GM23338 (cell line): ENCODE measurements at regions not wholly inside any gene's neighbourhood (a gene's known extent, or its start where the extent isn't known, plus 50 kb on each side); places are given as distances from the start of the nearest gene placed in this dataset.

Experiments
- ATAC-seq: fragments of 200-7000 bp; cut with Tn5 transposase; 3 replicates; pipeline ENCODE4 v1.9.1; 2020
- DNase-seq: peaks from one replicate; pipeline ENCODE4 v3.0.0-alpha.2; 2015; ENCODE audit warnings: low spot score
- H2AFZ ChIP-seq: fragments of 200-600 bp; sonication (generic); 2 replicates; pipeline ENCODE4 v1.8.0; 2016; ENCODE audit warnings: antibody characterized with exemption, mild to moderate bottlenecking, moderate library complexity
- H3F3A ChIP-seq: fragments of 200-600 bp; sonication (generic); replicated peaks from 2 replicates; pipeline ENCODE4 v1.8.0; 2017; ENCODE audit warnings: antibody characterized with exemption, mixed run types, low read depth
- H3K27ac ChIP-seq: fragments of 200-600 bp; sonication (generic); 2 replicates; pipeline ENCODE4 v1.6.1; 2016; ENCODE audit warnings: low read depth
- H3K27me3 ChIP-seq: fragments of 200-600 bp; sonication (generic); 2 replicates; pipeline ENCODE4 v1.8.0; 2016; ENCODE audit warnings: mild to moderate bottlenecking, mixed run types, moderate library complexity; ENCODE audit not compliant: insufficient read depth
- H3K36me3 ChIP-seq: fragments of 200-600 bp; sonication (generic); 2 replicates; pipeline ENCODE4 v1.8.0; 2016; ENCODE audit warnings: mild to moderate bottlenecking; ENCODE audit not compliant: insufficient read depth
- H3K4me1 ChIP-seq: fragments of 200-600 bp; sonication (generic); 2 replicates; pipeline ENCODE4 v1.8.0; 2016; ENCODE audit warnings: mild to moderate bottlenecking, moderate library complexity; ENCODE audit not compliant: insufficient read depth
- H3K4me2 ChIP-seq: fragments of 200-600 bp; sonication (generic); 2 replicates; pipeline ENCODE4 v1.7.1; 2017; ENCODE audit warnings: mixed run types
- H3K4me3 ChIP-seq: fragments of 200-600 bp; sonication (generic); 2 replicates; pipeline ENCODE4 v1.6.1; 2016; ENCODE audit warnings: mixed run types
- H3K79me2 ChIP-seq: fragments of 200-600 bp; sonication (generic); replicated peaks from 2 replicates; pipeline ENCODE4 v1.8.0; 2017; ENCODE audit warnings: mild to moderate bottlenecking; ENCODE audit not compliant: insufficient read depth
- H3K9me2 ChIP-seq: fragments of 200-600 bp; sonication (generic); 2 replicates; pipeline ENCODE4 v1.8.0; 2017; ENCODE audit not compliant: insufficient read depth
- H4K20me1 ChIP-seq: fragments of 200-600 bp; sonication (generic); replicated peaks from 2 replicates; pipeline ENCODE4 v1.8.0; 2017; ENCODE audit warnings: mild to moderate bottlenecking; ENCODE audit not compliant: insufficient read depth
- H3K27ac Mint-ChIP-seq: 2 replicates; pipeline ENCODE4 v1.8.0; 2020; ENCODE audit warnings: inconsistent platforms, mild to moderate bottlenecking, moderate library complexity, mixed read lengths
- H3K27me3 Mint-ChIP-seq: 3 replicates; pipeline ENCODE4 v1.8.0; 2022; ENCODE audit warnings: low read depth, mild to moderate bottlenecking, moderate library complexity, mixed read lengths, inconsistent platforms; ENCODE audit not compliant: insufficient read depth, poor library complexity
- H3K36me3 Mint-ChIP-seq: 3 replicates; pipeline ENCODE4 v1.8.0; 2021; ENCODE audit warnings: low read depth, mild to moderate bottlenecking, inconsistent platforms, moderate library complexity, mixed read lengths
- H3K4me1 Mint-ChIP-seq: 3 replicates; pipeline ENCODE4 v1.8.0; 2020; ENCODE audit warnings: mild to moderate bottlenecking, inconsistent platforms, mixed read lengths
- H3K4me3 Mint-ChIP-seq: 3 replicates; pipeline ENCODE4 v1.8.0; 2021; ENCODE audit warnings: moderate library complexity, mild to moderate bottlenecking, inconsistent platforms, mixed read lengths
- H3K9me3 Mint-ChIP-seq: 3 replicates; pipeline ENCODE4 v1.8.0; 2020; ENCODE audit warnings: moderate library complexity, mild to moderate bottlenecking, inconsistent platforms, mixed read lengths
- CREB1 ChIP-seq: fragments of 250-450 bp; sonication (Bioruptor Pico); IDR thresholded peaks from 2 replicates; pipeline ENCODE4 v1.5.0; 2020; ENCODE audit warnings: low read depth, mild to moderate bottlenecking, moderate library complexity
- CTCF ChIP-seq, 2 experiments: fragments of 200-600 bp in 1 of 2; sonication (generic) in 1 of 2; conservative IDR thresholded peaks; 2 replicates each; pipeline versions ENCODE4 v1.5.1 to v1.6.1; 2016 to 2017; ENCODE audit warnings: antibody characterized with exemption in 2 of 2, low read depth in 2 of 2, mild to moderate bottlenecking in 2 of 2, moderate library complexity in 1 of 2
- EZH2 ChIP-seq: fragments of 200-600 bp; sonication (generic); IDR thresholded peaks from one replicate; pipeline ENCODE4 v1.8.0; 2017; ENCODE audit warnings: antibody characterized with exemption, mild to moderate bottlenecking, low read depth; ENCODE audit not compliant: unreplicated experiment
- EZH2phosphoT487 ChIP-seq: fragments of 200-600 bp; sonication (generic); IDR thresholded peaks from one replicate; pipeline ENCODE4 v1.8.1; 2018; ENCODE audit warnings: antibody characterized with exemption; ENCODE audit not compliant: unreplicated experiment
- JUNB ChIP-seq: IDR thresholded peaks from one replicate; pipeline ENCODE4 v1.6.1; 2016; ENCODE audit warnings: antibody characterized with exemption; ENCODE audit not compliant: unreplicated experiment
- NANOG ChIP-seq: IDR thresholded peaks from 2 replicates; pipeline ENCODE4 v1.6.1; 2016; ENCODE audit warnings: antibody characterized with exemption, borderline replicate concordance
- POLR2AphosphoS5 ChIP-seq: IDR thresholded peaks from 2 replicates; pipeline ENCODE4 v1.6.1; 2016; ENCODE audit warnings: antibody characterized with exemption, low read depth
- STAT1 ChIP-seq: IDR thresholded peaks from one replicate; pipeline ENCODE4 v1.6.1; 2016; ENCODE audit warnings: antibody characterized with exemption; ENCODE audit not compliant: unreplicated experiment
- ZNF114 ChIP-seq: fragments of 250-450 bp; sonication (Bioruptor Pico); IDR thresholded peaks from 2 replicates; pipeline ENCODE4 v1.5.0; 2020; ENCODE audit warnings: mild to moderate bottlenecking, moderate library complexity
- ZNF331 ChIP-seq: fragments of 250-450 bp; sonication (Bioruptor Pico); IDR thresholded peaks from 2 replicates; pipeline ENCODE4 v1.5.0; 2020; ENCODE audit warnings: low read depth, mild to moderate bottlenecking, moderate library complexity
- TF ChIP-seq, protein P1 (sequence below): IDR thresholded peaks from one replicate; pipeline ENCODE4 v1.6.1; 2018; ENCODE audit warnings: antibody characterized with exemption; ENCODE audit not compliant: unreplicated experiment
- TF ChIP-seq, protein P2 (sequence below): IDR thresholded peaks from 2 replicates; pipeline ENCODE4 v1.6.1; 2016; ENCODE audit warnings: antibody characterized with exemption

GRCh38 chr10:131400513-131400912, 89.0 kb upstream of the TCERG1L start (continued):
- TF ChIP-seq, protein P1, sequence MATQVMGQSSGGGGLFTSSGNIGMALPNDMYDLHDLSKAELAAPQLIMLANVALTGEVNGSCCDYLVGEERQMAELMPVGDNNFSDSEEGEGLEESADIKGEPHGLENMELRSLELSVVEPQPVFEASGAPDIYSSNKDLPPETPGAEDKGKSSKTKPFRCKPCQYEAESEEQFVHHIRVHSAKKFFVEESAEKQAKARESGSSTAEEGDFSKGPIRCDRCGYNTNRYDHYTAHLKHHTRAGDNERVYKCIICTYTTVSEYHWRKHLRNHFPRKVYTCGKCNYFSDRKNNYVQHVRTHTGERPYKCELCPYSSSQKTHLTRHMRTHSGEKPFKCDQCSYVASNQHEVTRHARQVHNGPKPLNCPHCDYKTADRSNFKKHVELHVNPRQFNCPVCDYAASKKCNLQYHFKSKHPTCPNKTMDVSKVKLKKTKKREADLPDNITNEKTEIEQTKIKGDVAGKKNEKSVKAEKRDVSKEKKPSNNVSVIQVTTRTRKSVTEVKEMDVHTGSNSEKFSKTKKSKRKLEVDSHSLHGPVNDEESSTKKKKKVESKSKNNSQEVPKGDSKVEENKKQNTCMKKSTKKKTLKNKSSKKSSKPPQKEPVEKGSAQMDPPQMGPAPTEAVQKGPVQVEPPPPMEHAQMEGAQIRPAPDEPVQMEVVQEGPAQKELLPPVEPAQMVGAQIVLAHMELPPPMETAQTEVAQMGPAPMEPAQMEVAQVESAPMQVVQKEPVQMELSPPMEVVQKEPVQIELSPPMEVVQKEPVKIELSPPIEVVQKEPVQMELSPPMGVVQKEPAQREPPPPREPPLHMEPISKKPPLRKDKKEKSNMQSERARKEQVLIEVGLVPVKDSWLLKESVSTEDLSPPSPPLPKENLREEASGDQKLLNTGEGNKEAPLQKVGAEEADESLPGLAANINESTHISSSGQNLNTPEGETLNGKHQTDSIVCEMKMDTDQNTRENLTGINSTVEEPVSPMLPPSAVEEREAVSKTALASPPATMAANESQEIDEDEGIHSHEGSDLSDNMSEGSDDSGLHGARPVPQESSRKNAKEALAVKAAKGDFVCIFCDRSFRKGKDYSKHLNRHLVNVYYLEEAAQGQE: no peak

DNA sequence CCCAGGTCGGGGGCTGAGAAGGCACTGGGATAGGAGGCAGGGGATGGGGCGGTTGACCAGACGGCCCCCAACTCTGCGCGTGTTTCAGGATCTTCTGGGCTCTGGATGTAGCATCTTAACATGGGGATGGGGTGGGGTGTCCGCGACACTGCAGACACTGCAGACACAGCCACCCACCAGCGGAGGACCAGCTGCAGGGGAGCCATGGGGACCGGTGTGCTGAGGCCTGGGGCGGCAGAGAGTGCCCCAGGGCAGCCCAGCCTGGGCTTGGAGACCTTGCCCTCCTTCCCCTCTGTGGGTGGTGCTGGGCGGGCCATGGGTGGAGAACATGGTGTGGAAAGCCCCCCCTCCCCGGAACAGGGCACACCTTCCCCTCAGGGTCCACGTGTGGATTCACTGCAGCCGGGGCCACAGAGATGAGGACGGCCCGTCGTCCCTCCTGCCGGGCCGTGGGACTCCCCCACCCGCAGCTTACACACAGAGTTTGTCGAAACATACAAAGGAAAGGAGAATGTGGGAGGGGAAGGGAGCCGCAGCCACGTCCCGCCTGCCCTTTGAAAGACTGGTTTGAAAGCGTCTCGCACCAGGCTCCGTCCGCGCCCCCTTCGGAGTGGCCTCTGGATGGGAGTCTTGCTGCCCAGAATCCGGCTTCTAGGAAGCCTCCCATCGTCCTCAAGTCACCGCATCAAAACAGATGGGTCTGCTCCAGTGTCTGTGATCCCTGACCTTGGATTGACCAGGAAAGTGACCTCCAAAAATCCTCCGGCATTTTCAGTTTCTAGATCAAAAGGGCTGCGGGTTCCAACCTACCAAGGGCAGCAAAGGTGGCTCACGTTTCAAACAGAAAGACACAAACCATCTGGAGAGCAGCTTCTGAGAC, 91.5 kb upstream of the TCERG1L start:
- no peaks in the 10 kb centered on the region for H3K27me3 ChIP-seq
- H3K4me3 ChIP-seq: no peak overlapping the region
- H2AFZ ChIP-seq: no peak overlapping the region
- H3K9me2 ChIP-seq: no peaks in the 10 kb centered on the region
- H3K36me3 Mint-ChIP-seq: peaks cover 43% of the 10 kb centered on the region
- no peaks in the 10 kb centered on the region for H3K4me1 ChIP-seq
- no peak overlapping the region for H3K4me3 Mint-ChIP-seq
- no peak for DNase-seq
- H3K4me2 ChIP-seq: no peak overlapping the region
- no peaks in the 10 kb centered on the region; the same call in 1 of the 2 replicates for H3K36me3 ChIP-seq
- peaks cover 9% of the 10 kb centered on the region for H3K27me3 Mint-ChIP-seq
- ATAC-seq: no peak
- H3K27ac ChIP-seq: no peak overlapping the region
- H3K79me2 ChIP-seq: no peaks in the 10 kb centered on the region
- no peak overlapping the region for H3K27ac Mint-ChIP-seq
- no peaks in the 10 kb centered on the region for H4K20me1 ChIP-seq
- H3F3A ChIP-seq: no peaks in the 10 kb centered on the region
- H3K4me1 Mint-ChIP-seq: no peaks in the 10 kb centered on the region; the same call in 2 of the 3 replicates
- peaks cover 95% of the 10 kb centered on the region for H3K9me3 Mint-ChIP-seq
- TF ChIP-seq EZH2: no peak
- TF ChIP-seq EZH2phosphoT487: no peak
- no peak for TF ChIP-seq STAT1
- TF ChIP-seq POLR2AphosphoS5: no peak
- TF ChIP-seq ZNF331 (CRISPR knock-in tag): no peak
- TF ChIP-seq, protein P1: no peak
- TF ChIP-seq, protein P2, sequence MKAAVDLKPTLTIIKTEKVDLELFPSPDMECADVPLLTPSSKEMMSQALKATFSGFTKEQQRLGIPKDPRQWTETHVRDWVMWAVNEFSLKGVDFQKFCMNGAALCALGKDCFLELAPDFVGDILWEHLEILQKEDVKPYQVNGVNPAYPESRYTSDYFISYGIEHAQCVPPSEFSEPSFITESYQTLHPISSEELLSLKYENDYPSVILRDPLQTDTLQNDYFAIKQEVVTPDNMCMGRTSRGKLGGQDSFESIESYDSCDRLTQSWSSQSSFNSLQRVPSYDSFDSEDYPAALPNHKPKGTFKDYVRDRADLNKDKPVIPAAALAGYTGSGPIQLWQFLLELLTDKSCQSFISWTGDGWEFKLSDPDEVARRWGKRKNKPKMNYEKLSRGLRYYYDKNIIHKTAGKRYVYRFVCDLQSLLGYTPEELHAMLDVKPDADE: no peak
- no peak for TF ChIP-seq NANOG
- no peak for TF ChIP-seq JUNB
- TF ChIP-seq CREB1 (CRISPR knock-in tag): no peak
- TF ChIP-seq CTCF (conservative IDR thresholded peaks at IDR 0.05; ENCODE audit: low read depth in 2 of 2): no peak
- TF ChIP-seq ZNF114 (CRISPR knock-in tag): no peak
